Spleen (tissue), 7 donors: ENCODE measurements at regions not wholly inside any gene's neighbourhood (a gene's known extent, or its start where the extent isn't known, plus 50 kb on each side); places are given as distances from the start of the nearest gene placed in this dataset.

ENCODE experiments used
- CTCF ChIP-seq, 11 experiments: fragments of 200-600 bp in 7 of 11; fragments of 450-650 bp in 4 of 11; sonication (generic) in 4 of 11; IDR thresholded peaks in 8 of 11; conservative IDR thresholded peaks in 3 of 11; 1 replicate in 7 of 11; 2 replicates in 4 of 11; pipeline versions ENCODE4 v1.4.0 to v1.8.0; 2016 to 2021; ENCODE audit warnings: antibody characterized with exemption in 11 of 11, inconsistent platforms in 4 of 11, mild to moderate bottlenecking in 1 of 11
- POLR2A ChIP-seq, 3 donors: fragments of 450-650 bp; IDR thresholded peaks; one replicate each; pipeline ENCODE4 v1.5.1; 2017; ENCODE audit warnings: antibody characterized with exemption in 3 of 3, mild to moderate bottlenecking in 1 of 3
- POLR2AphosphoS5 ChIP-seq, 3 donors: sonication (generic); formaldehyde crosslinking; IDR thresholded peaks; one replicate each; pipeline ENCODE4 v1.5.1; 2017; ENCODE audit warnings: antibody characterized with exemption in 3 of 3
- donor health status: DM: no; HTN: no; CAD: no; lungs with moderate emphysema.
- donor health status: DM: no; HTN: no; CAD: no.
- donor health status: DM: no; HTN: no; CAD: no.

GRCh38 chr7:82672078-82672477 is 228.5 kb upstream of the CACNA2D1 start:
- TF ChIP-seq POLR2A (IDR thresholded peaks at IDR 0.05) (no peak), CTCF (IDR thresholded peaks at IDR 0.05 in 8 of 11, conservative IDR thresholded peaks at IDR 0.05 in 3 of 11) (no peak), POLR2AphosphoS5 (IDR thresholded peaks at IDR 0.05) (no peak)
